ENCODE measurements at regions not wholly inside any gene's neighbourhood (a gene's known extent, or its start where the extent isn't known, plus 50 kb on each side); places are given as distances from the start of the nearest gene placed in this dataset.
"Not testable (repeated sequence)": the region's sequence is repeated elsewhere in the genome, so short reads cannot be mapped to it uniquely, and the experiment has no call there.

GRCh38 chr2:116922414-116922813, 892.1 kb upstream of the DDX18 start:
- DNase-seq: no peak

GRCh38 chr2:116924509-116924908, 890.0 kb upstream of the DDX18 start:
- no peak for DNase-seq

- DNase-seq: no peak
These were observed 879.2 kb upstream of the DDX18 start for GRCh38 chr2:116935097-116935814.

GRCh38 chr2:116948258-116948657, 866.2 kb upstream of the DDX18 start:
- no peak for DNase-seq

- no peak for DNase-seq
These were observed 865.2 kb upstream of the DDX18 start for GRCh38 chr2:116949249-116949648.

- DNase-seq: no peak
These were observed 862.2 kb upstream of the DDX18 start for GRCh38 chr2:116952254-116952653.

GRCh38 chr2:116955646-116956045, 858.8 kb upstream of the DDX18 start:
- no peak for DNase-seq

- no peak for DNase-seq
These were observed 838.9 kb upstream of the DDX18 start for GRCh38 chr2:116975608-116976007.

- no peak for DNase-seq
These were observed 834.4 kb upstream of the DDX18 start for GRCh38 chr2:116979916-116980764.

GRCh38 chr2:116987447-116987846, 827.0 kb upstream of the DDX18 start:
- no peak for DNase-seq

- DNase-seq: no peak
These were observed 826.2 kb upstream of the DDX18 start for GRCh38 chr2:116988303-116988702.

GRCh38 chr2:117019357-117019756, 795.1 kb upstream of the DDX18 start:
- no peak for DNase-seq

- DNase-seq: no peak
These were observed 786.8 kb upstream of the DDX18 start for GRCh38 chr2:117027646-117028045.

GRCh38 chr2:117028708-117029107, 785.8 kb upstream of the DDX18 start:
- DNase-seq: not testable (repeated sequence)

GRCh38 chr2:117055499-117056375, 758.8 kb upstream of the DDX18 start:
- no peak for DNase-seq

GRCh38 chr2:117056376-117056748, 758.1 kb upstream of the DDX18 start:
- no peak for DNase-seq

- DNase-seq: no peak
These were observed 757.5 kb upstream of the DDX18 start for GRCh38 chr2:117057016-117057415.

- no peak for DNase-seq
These were observed 756.1 kb upstream of the DDX18 start for GRCh38 chr2:117058366-117058765.

GRCh38 chr2:117064021-117064420, 750.5 kb upstream of the DDX18 start:
- no peak for DNase-seq

GRCh38 chr2:117065912-117066311, 748.6 kb upstream of the DDX18 start:
- DNase-seq: no peak

- DNase-seq: no peak
These were observed 746.6 kb upstream of the DDX18 start for GRCh38 chr2:117067900-117068299.

GRCh38 chr2:117068371-117068770, 746.1 kb upstream of the DDX18 start:
- no peak for DNase-seq

GRCh38 chr2:117071556-117072102, 742.9 kb upstream of the DDX18 start:
- DNase-seq: no peak

Measured in occipital lobe (tissue), 1 donor.